NT2/D1 (cell line): ENCODE measurements at regions not wholly inside any gene's neighbourhood (a gene's known extent, or its start where the extent isn't known, plus 50 kb on each side); places are given as distances from the start of the nearest gene placed in this dataset.

Experiments
- SUZ12 ChIP-seq: IDR thresholded peaks from 2 replicates; pipeline ENCODE4 v1.6.1; 2011; ENCODE audit not compliant: insufficient read length, insufficient read depth; ENCODE audit errors: extremely low read depth
- YY1 ChIP-seq: IDR thresholded peaks from 2 replicates; pipeline ENCODE4 v1.6.1; 2011; ENCODE audit not compliant: insufficient read length, insufficient read depth

DNA sequence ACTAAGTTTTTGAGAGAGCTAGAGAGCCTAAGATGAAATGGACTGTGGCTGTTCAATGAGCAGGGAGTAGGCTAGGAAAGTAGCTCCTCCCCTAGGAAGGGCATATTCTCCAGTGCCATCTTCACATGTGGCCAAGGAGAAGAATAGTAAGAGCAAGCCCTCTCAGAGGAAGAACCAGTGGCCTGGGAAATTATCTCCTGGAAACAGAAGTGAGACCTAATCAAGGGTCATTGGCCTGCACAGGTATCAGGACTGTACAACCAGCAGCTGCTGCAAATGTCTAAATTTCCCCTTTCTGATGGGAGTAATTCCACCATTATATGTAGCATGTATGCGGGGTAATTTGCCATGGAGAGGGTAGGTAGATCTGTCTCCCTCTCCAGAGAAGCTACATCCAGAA lies 334.8 kb upstream of the RASGEF1B start:
- TF ChIP-seq SUZ12 (no peak), YY1 (no peak)
